KMS-11 (cell line): ENCODE measurements at regions not wholly inside any gene's neighbourhood (a gene's known extent, or its start where the extent isn't known, plus 50 kb on each side); places are given as distances from the start of the nearest gene placed in this dataset.
"Not testable (repeated sequence)": the region's sequence is repeated elsewhere in the genome, so short reads cannot be mapped to it uniquely, and the experiment has no call there.

ENCODE experiments used
- H2AFZ ChIP-seq: fragments of 200-600 bp; sonication (generic); 2 replicates; pipeline ENCODE4 v1.6.1; 2016; ENCODE audit warnings: antibody characterized with exemption, mixed run types, low read depth
- H3K27ac ChIP-seq: fragments of 200-600 bp; sonication (generic); 2 replicates; pipeline ENCODE4 v1.6.1; 2016; ENCODE audit warnings: mild to moderate bottlenecking, mixed run types
- H3K27me3 ChIP-seq: fragments of 200-600 bp; sonication (generic); 2 replicates; pipeline ENCODE4 v1.6.1; 2017; ENCODE audit warnings: mild to moderate bottlenecking, low read depth, mixed run types, moderate library complexity; ENCODE audit not compliant: insufficient read depth
- H3K36me3 ChIP-seq: fragments of 200-600 bp; sonication (generic); 2 replicates; pipeline ENCODE4 v1.6.1; 2017; ENCODE audit warnings: mild to moderate bottlenecking, mixed run types; ENCODE audit not compliant: insufficient read depth
- H3K4me1 ChIP-seq: fragments of 200-600 bp; sonication (generic); 2 replicates; pipeline ENCODE4 v1.6.1; 2016; ENCODE audit warnings: mild to moderate bottlenecking, low read depth, mixed run types; ENCODE audit not compliant: poor library complexity, severe bottlenecking
- H3K4me2 ChIP-seq: fragments of 200-600 bp; sonication (generic); 2 replicates; pipeline ENCODE4 v1.7.0; 2016; ENCODE audit warnings: mild to moderate bottlenecking, mixed run types
- H3K4me3 ChIP-seq: fragments of 200-600 bp; sonication (generic); IDR thresholded peaks from 2 replicates; pipeline ENCODE4 v1.6.1; 2017; ENCODE audit warnings: low read depth, low read length, mixed read lengths; ENCODE audit not compliant: insufficient read depth
- H3K79me2 ChIP-seq: fragments of 200-600 bp; sonication (generic); 2 replicates; pipeline ENCODE4 v1.6.1; 2016; ENCODE audit warnings: low read depth, mixed run types; ENCODE audit not compliant: insufficient read depth
- H3K9ac ChIP-seq: fragments of 200-600 bp; sonication (generic); 2 replicates; pipeline ENCODE4 v1.6.1; 2016; ENCODE audit warnings: mild to moderate bottlenecking, mixed run types
- H4K20me1 ChIP-seq: fragments of 200-600 bp; sonication (generic); 2 replicates; pipeline ENCODE4 v1.6.1; 2016; ENCODE audit warnings: mild to moderate bottlenecking, mixed run types; ENCODE audit not compliant: insufficient read depth
- TF ChIP-seq, protein P1 (sequence below): fragments of 200-600 bp; sonication (generic); conservative IDR thresholded peaks from 2 replicates; pipeline ENCODE4 v1.6.1; 2017; ENCODE audit warnings: low read depth, mild to moderate bottlenecking, antibody characterized with exemption, low read length, moderate library complexity, mixed read lengths

DNA sequence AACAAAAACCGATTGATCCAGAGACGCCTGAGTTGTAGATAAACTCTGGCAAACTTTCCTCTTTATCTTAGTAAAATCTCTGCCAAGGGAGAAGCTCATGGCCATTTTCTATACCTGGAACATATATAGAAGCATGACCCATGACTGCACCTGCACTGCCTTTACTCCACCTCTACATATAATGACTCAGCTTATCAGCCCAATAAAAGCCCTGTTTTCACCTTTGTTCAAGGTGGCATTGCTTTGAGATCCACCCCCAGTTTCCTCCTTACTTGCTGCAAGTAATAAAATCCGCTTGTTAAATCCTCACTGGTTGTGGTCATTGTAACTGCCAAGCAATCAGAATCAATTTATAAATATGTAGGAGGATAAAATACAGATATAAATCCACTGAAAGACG lies 1280.4 kb downstream of the NSUN3 start:
- Histone ChIP-seq H3K4me1 (peaks cover 32% of the 10 kb centered on the region), H3K79me2 (no peaks in the 10 kb centered on the region), H2AFZ (peak overlapping the region; percentile 34; the same call in 1 of the 2 replicates), H3K27me3 (no peaks in the 10 kb centered on the region), H3K9ac (peak overlapping the region; percentile 8; the same call in 1 of the 2 replicates), H3K4me3 (no peak overlapping the region), H3K27ac (peak overlapping the region; percentile 69; the same call in 1 of the 2 replicates), H3K4me2 (peak overlapping the region; percentile 31), H4K20me1 (no peaks in the 10 kb centered on the region), H3K36me3 (no peaks in the 10 kb centered on the region)
- TF ChIP-seq, protein P1, sequence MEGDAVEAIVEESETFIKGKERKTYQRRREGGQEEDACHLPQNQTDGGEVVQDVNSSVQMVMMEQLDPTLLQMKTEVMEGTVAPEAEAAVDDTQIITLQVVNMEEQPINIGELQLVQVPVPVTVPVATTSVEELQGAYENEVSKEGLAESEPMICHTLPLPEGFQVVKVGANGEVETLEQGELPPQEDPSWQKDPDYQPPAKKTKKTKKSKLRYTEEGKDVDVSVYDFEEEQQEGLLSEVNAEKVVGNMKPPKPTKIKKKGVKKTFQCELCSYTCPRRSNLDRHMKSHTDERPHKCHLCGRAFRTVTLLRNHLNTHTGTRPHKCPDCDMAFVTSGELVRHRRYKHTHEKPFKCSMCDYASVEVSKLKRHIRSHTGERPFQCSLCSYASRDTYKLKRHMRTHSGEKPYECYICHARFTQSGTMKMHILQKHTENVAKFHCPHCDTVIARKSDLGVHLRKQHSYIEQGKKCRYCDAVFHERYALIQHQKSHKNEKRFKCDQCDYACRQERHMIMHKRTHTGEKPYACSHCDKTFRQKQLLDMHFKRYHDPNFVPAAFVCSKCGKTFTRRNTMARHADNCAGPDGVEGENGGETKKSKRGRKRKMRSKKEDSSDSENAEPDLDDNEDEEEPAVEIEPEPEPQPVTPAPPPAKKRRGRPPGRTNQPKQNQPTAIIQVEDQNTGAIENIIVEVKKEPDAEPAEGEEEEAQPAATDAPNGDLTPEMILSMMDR = no peak

- Histone ChIP-seq H3K9ac (no peak overlapping the region; the same call in 1 of the 2 replicates), H3K27me3 (no peaks in the 10 kb centered on the region), H3K4me2 (peak overlapping the region; percentile 31), H3K4me1 (peaks cover 32% of the 10 kb centered on the region), H3K4me3 (no peak overlapping the region), H3K79me2 (no peaks in the 10 kb centered on the region), H2AFZ (peak overlapping the region; percentile 34; the same call in 1 of the 2 replicates), H3K36me3 (no peaks in the 10 kb centered on the region), H3K27ac (peak overlapping the region; percentile 69; the same call in 1 of the 2 replicates), H4K20me1 (no peaks in the 10 kb centered on the region)
- TF ChIP-seq, protein P1 = no peak
Observed at GRCh38 chr3:95343767-95344166, 1280.9 kb downstream of the NSUN3 start.

DNA sequence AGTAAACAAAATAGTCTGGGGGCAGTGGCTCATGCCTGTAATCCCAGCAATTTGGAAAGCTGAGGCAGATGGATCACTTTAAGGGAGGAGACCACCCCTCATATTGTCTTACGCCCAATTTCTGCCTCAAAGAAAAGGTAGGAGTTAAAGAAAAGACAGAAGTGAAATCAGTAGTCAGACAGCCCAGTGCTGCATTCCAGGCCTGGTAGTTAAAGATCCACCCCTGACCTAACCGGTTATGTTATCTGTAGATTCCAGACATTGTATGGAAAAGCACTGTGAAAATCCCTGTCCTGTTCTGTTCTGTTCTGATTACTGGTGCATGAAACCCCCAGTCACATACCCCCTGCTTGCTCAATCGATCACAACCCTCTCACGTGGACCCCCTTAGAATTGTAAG lies 1285.1 kb downstream of the NSUN3 start:
- not testable (repeated sequence) for H3K9ac ChIP-seq, H3K4me2 ChIP-seq, H3K79me2 ChIP-seq, H2AFZ ChIP-seq, H3K27me3 ChIP-seq, H3K4me3 ChIP-seq, H3K27ac ChIP-seq, H4K20me1 ChIP-seq, H3K36me3 ChIP-seq
- H3K4me1 ChIP-seq = peaks cover 36% of the 10 kb centered on the region

GRCh38 chr3:95348879-95349278 lies 1286.0 kb downstream of the NSUN3 start:
- no peaks in the 10 kb centered on the region for H3K79me2 ChIP-seq
- peaks cover 29% of the 10 kb centered on the region for H3K4me1 ChIP-seq
- H3K27me3 ChIP-seq = no peaks in the 10 kb centered on the region
- H3K9ac ChIP-seq = no peak overlapping the region
- no peak overlapping the region for H3K27ac ChIP-seq
- TF ChIP-seq, protein P1 = no peak
- H2AFZ ChIP-seq = no peak overlapping the region
- H3K4me2 ChIP-seq = no peak overlapping the region
- no peaks in the 10 kb centered on the region for H3K36me3 ChIP-seq
- no peaks in the 10 kb centered on the region for H4K20me1 ChIP-seq
- H3K4me3 ChIP-seq = no peak overlapping the region

- H4K20me1 ChIP-seq = no peaks in the 10 kb centered on the region
- no peak overlapping the region for H3K27ac ChIP-seq
- H3K79me2 ChIP-seq = no peaks in the 10 kb centered on the region
- peak overlapping the region; percentile 21; the same call in 1 of the 2 replicates for H3K4me2 ChIP-seq
- H3K36me3 ChIP-seq = no peaks in the 10 kb centered on the region
- no peaks in the 10 kb centered on the region for H3K27me3 ChIP-seq
- H3K4me3 ChIP-seq = no peak overlapping the region
- TF ChIP-seq, protein P1 = no peak
- H2AFZ ChIP-seq = peak overlapping the region; percentile 7; the same call in 1 of the 2 replicates
- H3K4me1 ChIP-seq = peaks cover 17% of the 10 kb centered on the region
- no peak overlapping the region for H3K9ac ChIP-seq
Observed at GRCh38 chr3:95350049-95350448, 1287.2 kb downstream of the NSUN3 start.
